Kidney (tissue), 13 donors: ENCODE measurements at regions not wholly inside any gene's neighbourhood (a gene's known extent, or its start where the extent isn't known, plus 50 kb on each side); places are given as distances from the start of the nearest gene placed in this dataset.

Experiments
- DNase-seq, 5 donors: peaks; one replicate each; pipeline ENCODE4 v3.0.0-alpha.2; 2013 to 2020
- FAIRE-seq: peaks from 2 replicates; lab custom pipeline; 2012; peaks lifted over from hg19 to GRCh38; lab: Jason Lieb, UNC
- H3K27ac ChIP-seq, 2 donors: one replicate each; pipeline ENCODE4 v1.7.0; 2013; ENCODE audit warnings: low read depth in 2 of 2, low read length in 2 of 2, inconsistent platforms in 1 of 2
- H3K27me3 ChIP-seq: one replicate; pipeline ENCODE4 v1.7.1; 2013; ENCODE audit warnings: low read length, inconsistent platforms; ENCODE audit not compliant: control insufficient read depth, insufficient read depth
- H3K36me3 ChIP-seq, 3 donors: one replicate each; pipeline versions ENCODE4 v1.7.0 to v1.7.1; 2013; ENCODE audit warnings: low read length in 3 of 3, control low read depth in 1 of 3, inconsistent platforms in 1 of 3; ENCODE audit not compliant: insufficient read depth in 3 of 3, control insufficient read depth in 2 of 3
- H3K4me1 ChIP-seq, 3 donors: one replicate each; pipeline versions ENCODE4 v1.7.0 to v1.7.1; 2013; ENCODE audit warnings: low read length in 3 of 3, inconsistent platforms in 1 of 3, low read depth in 1 of 3; ENCODE audit not compliant: control insufficient read depth in 2 of 3, insufficient read depth in 2 of 3
- H3K4me3 ChIP-seq, 3 donors: one replicate each; pipeline versions ENCODE4 v1.7.0 to v1.8.1; 2013; ENCODE audit warnings: low read length in 3 of 3, control low read depth in 1 of 3, inconsistent platforms in 1 of 3
- H3K9ac ChIP-seq, 3 donors: one replicate each; pipeline versions ENCODE4 v1.7.0 to v1.7.1; 2013; ENCODE audit warnings: low read length in 3 of 3, control low read depth in 1 of 3, inconsistent platforms in 1 of 3
- H3K9me3 ChIP-seq, 3 donors: one replicate each; pipeline versions ENCODE4 v1.7.0 to v1.7.1; 2013; ENCODE audit warnings: low read length in 3 of 3, control low read depth in 1 of 3, inconsistent platforms in 1 of 3; ENCODE audit not compliant: control insufficient read depth in 2 of 3, insufficient read depth in 1 of 3
- intact Hi-C: fragments of 100-400 bp; cut with DNase I; formaldehyde crosslinking; loops from one replicate; pipeline ENCODE4 v1.11.1; 2022
- TF ChIP-seq, protein P1 (sequence below): IDR thresholded peaks from 3 replicates; pipeline ENCODE4 v1.5.1; 2012; ENCODE audit warnings: mild to moderate bottlenecking, moderate library complexity, borderline replicate concordance; ENCODE audit not compliant: insufficient read depth; ENCODE audit errors: extremely low read depth
- donor health status: control.
- donor health status: control.
- donor health status: control.
- donor health status: control.
- donor health status: control.
- donor health status: DM: yes; HTN: yes; CAD: no.
- donor health status: Normal renal cell carcinoma (clear cell type).

DNA sequence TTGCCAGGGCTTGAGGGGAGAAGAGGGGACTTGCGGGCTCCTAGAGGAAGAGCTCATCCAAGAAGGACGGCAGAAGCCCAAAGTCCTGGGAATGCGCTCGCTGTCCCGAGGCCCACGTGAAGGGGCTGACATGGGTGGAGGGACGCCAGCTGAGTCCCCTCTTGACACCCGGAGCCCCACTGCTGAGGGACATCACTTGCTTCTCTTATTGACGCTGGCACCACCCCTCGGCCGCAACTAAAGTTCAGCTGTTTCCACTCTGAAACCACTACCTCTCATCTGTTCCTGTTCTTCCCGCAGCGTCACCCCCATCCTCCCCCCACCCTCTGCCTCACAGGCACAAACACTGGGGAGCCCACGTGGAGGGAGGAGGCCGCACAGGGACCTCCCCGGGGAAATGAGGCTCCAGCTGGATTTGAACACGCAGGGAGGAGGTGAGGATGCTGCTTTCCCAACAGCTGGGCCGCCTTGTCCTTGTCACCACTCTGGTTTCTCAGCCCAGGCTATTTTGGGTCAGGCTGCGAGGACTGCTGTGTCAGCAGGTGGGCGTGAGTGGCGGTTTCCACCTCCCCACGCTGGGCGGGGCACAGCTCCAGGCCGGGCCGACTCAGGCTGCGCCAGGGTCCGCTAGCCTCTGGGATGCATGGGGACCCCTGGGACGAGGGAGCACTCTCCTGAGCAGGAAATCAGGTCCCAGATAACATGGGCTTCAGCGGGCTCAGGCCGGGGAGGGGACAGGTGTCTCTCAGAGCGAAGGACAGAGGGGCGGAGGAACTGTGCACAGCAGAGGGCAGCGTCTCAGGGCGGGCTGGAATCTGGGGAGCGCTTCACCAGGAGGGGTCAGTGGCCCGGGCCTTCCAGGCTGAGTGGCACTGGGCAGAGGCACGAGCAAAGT lies 156.3 kb downstream of the ZNF248 start:
- Histone ChIP-seq H3K36me3 (no peaks in the 10 kb centered on the region), H3K27ac (no peak overlapping the region), H3K9ac (no peak overlapping the region), H3K27me3 (no peaks in the 10 kb centered on the region), H3K9me3 (no peaks in the 10 kb centered on the region), H3K4me3 (no peak overlapping the region), H3K4me1 (no peaks in the 10 kb centered on the region)
- intact Hi-C loops, result no loop called here
- DNase-seq (no peak), FAIRE-seq (no peak)
- TF ChIP-seq, protein P1, sequence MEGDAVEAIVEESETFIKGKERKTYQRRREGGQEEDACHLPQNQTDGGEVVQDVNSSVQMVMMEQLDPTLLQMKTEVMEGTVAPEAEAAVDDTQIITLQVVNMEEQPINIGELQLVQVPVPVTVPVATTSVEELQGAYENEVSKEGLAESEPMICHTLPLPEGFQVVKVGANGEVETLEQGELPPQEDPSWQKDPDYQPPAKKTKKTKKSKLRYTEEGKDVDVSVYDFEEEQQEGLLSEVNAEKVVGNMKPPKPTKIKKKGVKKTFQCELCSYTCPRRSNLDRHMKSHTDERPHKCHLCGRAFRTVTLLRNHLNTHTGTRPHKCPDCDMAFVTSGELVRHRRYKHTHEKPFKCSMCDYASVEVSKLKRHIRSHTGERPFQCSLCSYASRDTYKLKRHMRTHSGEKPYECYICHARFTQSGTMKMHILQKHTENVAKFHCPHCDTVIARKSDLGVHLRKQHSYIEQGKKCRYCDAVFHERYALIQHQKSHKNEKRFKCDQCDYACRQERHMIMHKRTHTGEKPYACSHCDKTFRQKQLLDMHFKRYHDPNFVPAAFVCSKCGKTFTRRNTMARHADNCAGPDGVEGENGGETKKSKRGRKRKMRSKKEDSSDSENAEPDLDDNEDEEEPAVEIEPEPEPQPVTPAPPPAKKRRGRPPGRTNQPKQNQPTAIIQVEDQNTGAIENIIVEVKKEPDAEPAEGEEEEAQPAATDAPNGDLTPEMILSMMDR, result no peak

- Histone ChIP-seq H3K9ac (no peak overlapping the region), H3K27ac (no peak overlapping the region), H3K27me3 (no peaks in the 10 kb centered on the region), H3K9me3 (peaks cover 0 to 4% (median 0%) of the 10 kb centered on the region in 3 donors), H3K36me3 (no peaks in the 10 kb centered on the region), H3K4me1 (no peaks in the 10 kb centered on the region), H3K4me3 (no peak overlapping the region)
- TF ChIP-seq, protein P1, result no peak
- no peak for DNase-seq
- no peak for FAIRE-seq
- intact Hi-C loops, result no loop called here
Measured at GRCh38 chr10:37687581-37687980, 169.8 kb downstream of the ZNF248 start.

DNA sequence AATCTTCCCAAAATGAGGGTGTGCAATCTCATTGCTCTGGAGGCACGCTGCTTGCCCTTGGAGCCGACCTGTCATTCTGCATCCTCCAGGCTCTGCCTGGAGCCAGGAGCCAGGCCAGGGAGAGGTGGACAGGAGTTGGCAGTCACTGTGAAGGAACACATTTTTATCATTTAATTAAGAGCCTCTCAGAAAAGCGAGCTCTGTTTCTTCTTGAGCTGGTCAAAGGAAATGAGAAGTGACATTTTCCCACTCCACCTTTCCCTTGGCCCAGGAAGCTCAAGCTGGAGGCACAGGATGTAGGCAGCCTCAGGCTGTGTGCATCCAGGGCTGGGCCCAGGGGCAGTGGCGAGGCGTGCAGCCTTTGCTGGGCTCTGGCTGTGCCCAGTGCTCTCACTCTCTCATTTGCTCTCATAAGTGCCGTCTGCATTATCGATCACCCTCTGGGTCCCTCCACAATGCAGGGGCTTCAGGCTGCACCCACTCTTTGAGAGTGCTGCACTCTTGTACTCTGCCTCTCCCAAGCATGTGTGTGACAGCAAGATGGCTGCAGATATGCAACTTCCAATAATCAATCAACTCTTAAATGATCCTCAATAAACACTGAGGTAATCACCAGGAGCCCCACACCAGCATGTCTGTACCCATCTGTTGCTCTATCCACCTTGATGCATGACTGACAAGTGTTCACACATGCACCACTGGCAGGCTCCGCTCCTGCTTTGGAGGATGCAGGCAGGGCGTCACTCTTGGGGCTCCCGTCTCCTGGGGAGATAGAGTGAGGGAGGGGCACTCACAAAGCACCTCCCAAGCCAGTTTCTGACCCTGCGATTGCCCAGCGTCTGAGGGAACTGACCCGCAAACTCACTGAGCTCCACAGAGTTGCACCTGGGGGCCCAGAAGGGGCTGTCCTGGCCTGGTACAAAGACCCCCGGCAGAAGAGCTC lies 171.4 kb downstream of the ZNF248 start:
- TF ChIP-seq, protein P1, result no peak
- no peak overlapping the region for H3K9ac ChIP-seq
- no peak for DNase-seq
- H3K4me3 ChIP-seq, result no peak overlapping the region
- intact Hi-C loops, result no loop called here
- no peak overlapping the region for H3K27ac ChIP-seq
- FAIRE-seq, result no peak
- H3K36me3 ChIP-seq, result no peaks in the 10 kb centered on the region
- no peaks in the 10 kb centered on the region for H3K27me3 ChIP-seq
- H3K9me3 ChIP-seq, result peaks cover 0 to 4% (median 0%) of the 10 kb centered on the region in 3 donors
- no peaks in the 10 kb centered on the region for H3K4me1 ChIP-seq
